Thyroid gland (tissue), 4 donors: ENCODE measurements at regions not wholly inside any gene's neighbourhood (a gene's known extent, or its start where the extent isn't known, plus 50 kb on each side); places are given as distances from the start of the nearest gene placed in this dataset.

ENCODE experiments used
- DNase-seq, 2 donors: peaks; one replicate each; pipeline ENCODE4 v3.0.0-alpha.2; 2019
- H3K27ac ChIP-seq, 3 donors: fragments of 200-600 bp; sonication (generic); 1 replicate in 2 of 3; 2 replicates in 1 of 3; pipeline ENCODE4 v1.5.1; 2016 to 2019; ENCODE audit warnings: mild to moderate bottlenecking in 1 of 3, moderate library complexity in 1 of 3
- H3K27me3 ChIP-seq: fragments of 200-600 bp; sonication (generic); one replicate; pipeline ENCODE4 v1.5.1; 2019
- H3K36me3 ChIP-seq, 2 donors: fragments of 200-600 bp; sonication (generic); one replicate each; pipeline ENCODE4 v1.5.1; 2016 to 2019
- H3K4me1 ChIP-seq, 2 donors: fragments of 200-600 bp; sonication (generic); one replicate each; pipeline ENCODE4 v1.5.1; 2017 to 2019
- H3K4me3 ChIP-seq, 3 donors: fragments of 200-600 bp; sonication (generic); replicated peaks in 1 of 3; 1 replicate in 2 of 3; 2 replicates in 1 of 3; pipeline ENCODE4 v1.5.1; 2016; ENCODE audit warnings: mild to moderate bottlenecking in 1 of 3
- H3K9me3 ChIP-seq: fragments of 200-600 bp; sonication (generic); one replicate; pipeline ENCODE4 v1.5.1; 2017
- CTCF ChIP-seq, 6 experiments: fragments of 200-600 bp in 3 of 6; fragments of 450-650 bp in 3 of 6; sonication (generic) in 3 of 6; IDR thresholded peaks; one replicate each; pipeline ENCODE4 v1.5.1; 2016 to 2019; ENCODE audit warnings: antibody characterized with exemption in 6 of 6, mild to moderate bottlenecking in 2 of 6, inconsistent platforms in 1 of 6, moderate library complexity in 1 of 6
- POLR2A ChIP-seq, 2 donors: fragments of 450-650 bp; IDR thresholded peaks; one replicate each; pipeline ENCODE4 v1.6.1; 2017; ENCODE audit warnings: antibody characterized with exemption in 2 of 2, mild to moderate bottlenecking in 2 of 2, moderate library complexity in 1 of 2
- WGBS, 2 donors: methylation state at CpG; one replicate each; pipeline ENCODE4 v1.1.5; 2017; 5-methylcytosine and 5-hydroxymethylcytosine counted together
- intact Hi-C: fragments of 100-400 bp; cut with DNase I; formaldehyde crosslinking; loops from one replicate; pipeline ENCODE4 v1.15.1; 2023

GRCh38 chr5:107805166-107805565 lies 134.4 kb upstream of the EFNA5 start:
- H3K27me3 ChIP-seq: no peaks in the 10 kb centered on the region
- WGBS, 2 donors: 89 to 90% methylated on average over 6 of the region's 6 CpGs
- no peaks in the 10 kb centered on the region for H3K9me3 ChIP-seq
- intact Hi-C loops: no loop called here
- no peaks in the 10 kb centered on the region for H3K36me3 ChIP-seq
- peaks cover 0 to 17% of the 10 kb centered on the region in 2 donors for H3K4me1 ChIP-seq
- TF ChIP-seq CTCF (IDR thresholded peaks at IDR 0.05): no peak
- no peak for TF ChIP-seq POLR2A (IDR thresholded peaks at IDR 0.05)
- no peak overlapping the region for H3K27ac ChIP-seq
- H3K4me3 ChIP-seq: no peak overlapping the region
- no peak for DNase-seq

GRCh38 chr5:107803728-107804127 lies 133.0 kb upstream of the EFNA5 start:
- H3K9me3 ChIP-seq: no peaks in the 10 kb centered on the region
- no peak for DNase-seq
- H3K27me3 ChIP-seq: no peaks in the 10 kb centered on the region
- H3K27ac ChIP-seq: no peak overlapping the region
- intact Hi-C loops: no loop called here
- TF ChIP-seq CTCF (IDR thresholded peaks at IDR 0.05) (no peak), POLR2A (IDR thresholded peaks at IDR 0.05) (no peak)
- no peak overlapping the region for H3K4me3 ChIP-seq
- peaks cover 0 to 8% of the 10 kb centered on the region in 2 donors for H3K4me1 ChIP-seq
- no peaks in the 10 kb centered on the region for H3K36me3 ChIP-seq

GRCh38 chr5:107801061-107801460 lies 130.3 kb upstream of the EFNA5 start:
- no peak for DNase-seq
- no peaks in the 10 kb centered on the region for H3K27me3 ChIP-seq
- H3K9me3 ChIP-seq: no peaks in the 10 kb centered on the region
- no peak overlapping the region for H3K4me3 ChIP-seq
- H3K4me1 ChIP-seq: no peaks in the 10 kb centered on the region
- no peaks in the 10 kb centered on the region for H3K36me3 ChIP-seq
- intact Hi-C loops: no loop called here
- no peak for TF ChIP-seq POLR2A (IDR thresholded peaks at IDR 0.05)
- no peak for TF ChIP-seq CTCF (IDR thresholded peaks at IDR 0.05)
- WGBS, 2 donors: 65 to 68% methylated on average over 2 of the region's 2 CpGs
- H3K27ac ChIP-seq: no peak overlapping the region

GRCh38 chr5:107799306-107799705 lies 128.6 kb upstream of the EFNA5 start:
- H3K27me3 ChIP-seq: no peaks in the 10 kb centered on the region
- intact Hi-C loops: no loop called here
- no peaks in the 10 kb centered on the region for H3K9me3 ChIP-seq
- no peaks in the 10 kb centered on the region for H3K4me1 ChIP-seq
- 84 to 93% methylated on average over 7 of the region's 7 CpGs for WGBS, 2 donors
- H3K27ac ChIP-seq: no peak overlapping the region
- H3K4me3 ChIP-seq: no peak overlapping the region
- no peaks in the 10 kb centered on the region for H3K36me3 ChIP-seq
- no peak for DNase-seq
- TF ChIP-seq POLR2A (IDR thresholded peaks at IDR 0.05) (no peak), CTCF (IDR thresholded peaks at IDR 0.05) (no peak)

- Histone ChIP-seq H3K27me3 (no peaks in the 10 kb centered on the region), H3K4me1 (no peaks in the 10 kb centered on the region), H3K36me3 (no peaks in the 10 kb centered on the region), H3K4me3 (no peak overlapping the region), H3K27ac (no peak overlapping the region), H3K9me3 (no peaks in the 10 kb centered on the region)
- TF ChIP-seq POLR2A (IDR thresholded peaks at IDR 0.05) (no peak), CTCF (IDR thresholded peaks at IDR 0.05) (no peak)
- intact Hi-C loops: no loop called here
- 73 to 79% methylated on average over 3 of the region's 3 CpGs for WGBS, 2 donors
- no peak for DNase-seq
Observed at GRCh38 chr5:107796797-107797196, 126.1 kb upstream of the EFNA5 start.
